HG03280 (cell line): ENCODE measurements at regions not wholly inside any gene's neighbourhood (a gene's known extent, or its start where the extent isn't known, plus 50 kb on each side); places are given as distances from the start of the nearest gene placed in this dataset.

Source experiments
- ATAC-seq: cut with Tn5 transposase; IDR thresholded peaks from one replicate; pipeline ENCODE4 v1.9.1; 2021; ENCODE audit warnings: mild to moderate bottlenecking, moderate library complexity; ENCODE audit not compliant: unreplicated experiment

- no peak for ATAC-seq
Measured at GRCh38 chr18:45518311-45519155, 96.7 kb upstream of the SLC14A2 start.

DNA sequence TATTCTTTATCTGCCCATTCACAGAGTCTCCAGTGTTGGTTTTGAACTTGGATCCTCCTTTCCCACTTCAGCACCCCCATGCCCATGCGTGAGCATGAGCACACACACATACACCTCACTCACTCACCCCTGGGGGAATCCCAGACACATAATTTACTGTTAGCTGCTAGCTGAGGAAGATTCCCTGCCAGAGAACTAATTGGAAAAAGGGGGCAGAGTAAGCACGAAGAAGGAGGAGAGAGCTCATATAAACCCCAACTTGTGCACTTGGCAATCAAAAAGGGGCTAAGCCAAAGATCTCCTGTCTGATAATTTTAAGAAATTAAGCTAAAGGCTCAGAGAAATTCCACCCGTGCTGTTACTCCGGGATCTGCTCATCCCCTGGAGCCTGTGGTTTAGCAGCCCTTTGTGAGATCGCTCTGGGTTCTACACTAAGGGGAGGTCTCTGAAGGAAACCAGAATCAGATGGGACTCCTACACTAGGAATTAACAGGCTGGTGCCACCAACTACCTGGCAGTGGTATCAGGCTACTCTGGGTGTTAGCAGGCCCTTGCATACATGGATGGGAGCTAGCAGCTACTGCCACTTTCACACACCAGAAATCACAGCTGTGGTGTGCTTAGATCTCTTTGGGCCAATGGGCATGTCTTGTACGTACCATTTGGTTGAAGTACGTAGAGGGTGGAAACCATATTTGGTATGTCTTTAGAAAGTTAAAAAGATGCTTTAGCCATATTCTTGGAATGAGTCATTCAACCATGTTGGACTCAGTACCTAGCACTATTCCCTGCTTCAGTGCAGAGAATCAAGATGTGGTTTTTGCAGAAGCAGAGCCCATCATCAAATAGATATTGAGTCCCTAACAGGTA lies 95.6 kb upstream of the SLC14A2 start:
- no peak for ATAC-seq

GRCh38 chr18:45521136-45521535 lies 94.1 kb upstream of the SLC14A2 start:
- ATAC-seq, result no peak

DNA sequence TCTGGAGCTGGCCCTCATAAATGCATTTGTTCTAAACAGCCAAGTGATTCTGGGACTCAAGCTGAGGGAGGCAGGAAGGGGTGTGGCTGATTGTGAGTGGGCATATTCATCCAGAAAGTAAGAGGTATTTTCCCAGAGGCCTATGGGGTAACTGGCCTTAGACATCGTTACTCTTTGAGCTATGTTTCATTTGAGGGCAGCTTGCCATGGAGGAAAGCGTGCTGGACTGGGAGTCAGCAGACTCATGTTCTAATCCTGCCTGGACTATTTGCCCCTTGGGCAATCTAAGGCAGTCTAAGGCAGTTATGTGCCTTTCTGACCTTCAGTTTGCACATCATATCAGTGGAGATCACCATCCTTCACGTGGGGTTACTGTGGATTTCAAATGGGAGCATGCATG lies 93.5 kb upstream of the SLC14A2 start:
- no peak for ATAC-seq

DNA sequence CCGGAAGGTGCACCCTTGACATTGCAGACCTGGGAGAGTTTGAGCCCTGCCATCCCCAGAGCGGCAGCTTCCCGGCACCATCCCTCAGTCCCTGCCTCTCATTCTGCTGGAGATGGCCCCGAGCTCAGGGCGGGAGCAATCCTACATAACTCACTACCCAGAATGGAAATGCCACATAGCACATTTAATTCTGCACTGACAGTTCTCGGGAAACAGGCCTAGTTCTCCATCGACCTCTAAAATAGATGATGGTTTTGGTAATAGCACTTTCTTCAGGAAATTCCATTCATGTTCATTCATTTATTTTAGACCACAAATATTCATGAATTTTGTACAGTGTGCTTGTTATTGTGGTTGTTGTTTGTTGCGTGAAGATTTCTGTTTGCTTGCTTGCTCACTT lies 92.9 kb upstream of the SLC14A2 start:
- ATAC-seq, result no peak

DNA sequence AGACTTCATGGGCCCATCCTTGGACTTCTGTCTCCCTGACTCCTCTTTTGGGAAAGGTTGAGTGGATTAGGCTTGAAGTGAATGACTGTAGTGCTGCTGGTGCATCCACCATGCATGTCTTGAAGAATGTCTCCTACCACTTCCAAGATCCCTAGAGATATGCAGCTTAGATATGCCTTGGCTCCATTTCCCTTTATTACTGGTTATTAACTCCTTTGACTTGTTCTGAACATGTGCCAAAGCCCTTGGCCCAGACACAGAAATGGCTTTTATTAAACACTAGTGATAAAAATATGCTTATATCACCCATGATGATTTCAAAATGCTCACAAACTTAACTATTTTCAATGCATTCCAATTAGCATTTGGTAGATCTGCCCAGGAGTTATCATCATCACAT lies 90.0 kb upstream of the SLC14A2 start:
- no peak for ATAC-seq

DNA sequence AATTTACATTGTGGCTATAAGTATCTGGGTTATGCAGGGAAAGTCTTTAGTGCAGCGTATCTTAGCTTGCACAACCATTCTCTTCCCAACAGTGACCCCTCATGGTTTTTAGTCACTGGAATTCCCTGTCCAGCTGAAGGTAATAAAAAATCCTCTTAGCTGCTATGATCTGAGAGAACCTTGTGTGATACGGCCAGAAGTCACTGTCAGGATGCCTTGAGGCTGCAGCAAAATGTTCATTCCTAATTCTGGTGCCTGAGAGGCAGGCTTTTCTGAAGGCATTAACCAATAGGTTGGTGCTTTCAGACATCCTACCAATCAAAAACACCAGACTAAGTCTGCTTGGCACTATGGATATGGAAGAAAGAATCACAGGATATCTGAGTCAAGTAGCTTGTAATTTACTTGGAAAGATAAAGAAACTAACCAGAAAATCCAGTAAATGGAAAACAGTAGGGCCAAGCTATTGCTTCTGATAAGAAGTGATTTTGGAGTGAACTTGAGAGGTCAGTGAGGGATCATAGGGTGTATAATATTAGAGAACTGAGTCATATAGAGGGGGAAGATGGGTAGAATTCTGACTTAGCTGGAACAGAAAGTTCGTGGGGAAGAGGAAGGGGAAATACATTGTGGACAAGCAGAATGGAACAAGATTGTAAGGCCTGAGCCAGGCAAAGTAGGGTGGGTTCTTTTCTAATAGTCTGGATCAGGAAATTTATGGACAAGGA lies 89.0 kb upstream of the SLC14A2 start:
- ATAC-seq, result no peak

- ATAC-seq, result no peak
Measured at GRCh38 chr18:45527891-45528290, 87.4 kb upstream of the SLC14A2 start.

GRCh38 chr18:45528712-45529336 lies 86.5 kb upstream of the SLC14A2 start:
- no peak for ATAC-seq

GRCh38 chr18:45538444-45538843 lies 76.8 kb upstream of the SLC14A2 start:
- ATAC-seq, result no peak

- no peak for ATAC-seq
Measured at GRCh38 chr18:45539491-45539891, 75.8 kb upstream of the SLC14A2 start.

GRCh38 chr18:45540125-45540524 lies 75.2 kb upstream of the SLC14A2 start:
- ATAC-seq, result no peak

DNA sequence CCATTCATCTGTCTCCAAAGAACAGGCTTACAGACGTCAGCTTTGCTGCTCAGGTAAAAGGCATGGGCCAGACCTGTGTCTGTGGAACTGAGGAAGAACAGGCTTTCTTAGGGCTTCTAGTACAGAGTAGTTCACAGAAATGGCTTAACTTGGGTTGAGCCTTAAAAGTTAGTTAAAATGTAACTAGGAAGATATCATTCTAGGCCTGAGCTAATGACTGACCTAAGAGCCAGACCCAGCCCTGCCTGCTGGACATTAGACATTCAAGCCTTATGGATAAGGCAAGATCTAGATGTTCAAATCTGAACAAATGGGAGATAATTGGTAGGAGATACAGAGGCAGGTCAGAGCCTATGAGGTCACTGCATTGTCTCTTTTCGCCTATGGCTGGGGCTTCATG lies 73.9 kb upstream of the SLC14A2 start:
- no peak for ATAC-seq

DNA sequence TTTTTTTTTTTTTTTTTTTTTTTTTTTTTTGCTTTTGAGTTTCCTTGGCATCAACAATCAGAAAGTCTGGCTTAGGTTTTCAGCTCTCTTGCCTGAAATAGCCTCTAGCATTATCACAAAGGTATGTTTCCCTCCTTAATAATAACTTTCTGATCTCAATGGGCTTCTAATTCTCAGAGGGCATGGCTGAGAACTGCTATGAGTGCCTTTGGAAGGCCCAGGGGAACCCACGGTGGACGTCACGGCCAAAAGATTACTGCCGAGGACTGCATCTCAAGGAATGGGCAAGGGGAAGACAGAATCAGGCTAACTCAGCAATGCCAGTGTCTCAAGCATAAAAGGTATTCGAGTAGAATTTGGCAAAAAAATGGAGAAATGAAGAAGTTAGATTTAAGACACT lies 73.2 kb upstream of the SLC14A2 start:
- ATAC-seq, result no peak

DNA sequence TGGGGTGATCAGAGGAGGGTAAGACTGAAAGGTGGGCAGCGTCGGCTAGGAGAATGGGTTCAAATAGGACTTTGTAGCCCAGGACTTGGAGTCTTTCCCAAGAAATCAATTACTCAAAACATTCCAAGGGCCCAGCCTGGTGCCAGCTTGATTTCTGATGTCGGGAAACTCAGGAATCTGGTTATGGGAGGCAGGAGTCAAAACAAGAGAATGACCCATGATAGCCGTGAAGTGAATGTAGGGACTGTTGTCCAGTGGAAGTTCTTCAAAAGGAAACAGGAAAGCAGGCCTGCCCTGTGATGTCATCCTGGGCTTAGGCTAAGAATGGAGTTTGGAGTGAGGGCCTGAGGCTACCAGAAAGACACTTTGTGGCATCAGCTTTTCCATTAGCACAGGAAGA lies 67.4 kb upstream of the SLC14A2 start:
- ATAC-seq, result no peak

DNA sequence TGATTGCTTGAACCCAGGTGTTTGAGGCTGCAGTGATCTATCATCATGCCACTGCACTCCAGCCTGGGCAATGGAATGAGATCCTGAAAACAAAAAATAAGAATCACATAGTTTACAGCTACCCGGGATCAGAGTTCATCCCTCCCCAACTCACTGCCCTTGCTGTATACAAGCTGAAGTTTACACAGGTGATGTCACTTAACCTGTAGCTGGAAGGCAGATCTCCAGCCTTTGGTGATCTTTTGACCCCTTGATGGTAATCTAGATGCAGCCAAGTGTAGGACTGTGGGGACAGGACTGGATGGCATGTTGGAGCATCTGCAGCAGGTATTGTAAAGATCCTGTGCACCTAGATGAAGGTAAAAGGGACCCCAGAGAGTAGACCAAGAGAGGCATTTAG lies 66.7 kb upstream of the SLC14A2 start:
- no peak for ATAC-seq

GRCh38 chr18:45549290-45549689 lies 66.0 kb upstream of the SLC14A2 start:
- ATAC-seq, result no peak

DNA sequence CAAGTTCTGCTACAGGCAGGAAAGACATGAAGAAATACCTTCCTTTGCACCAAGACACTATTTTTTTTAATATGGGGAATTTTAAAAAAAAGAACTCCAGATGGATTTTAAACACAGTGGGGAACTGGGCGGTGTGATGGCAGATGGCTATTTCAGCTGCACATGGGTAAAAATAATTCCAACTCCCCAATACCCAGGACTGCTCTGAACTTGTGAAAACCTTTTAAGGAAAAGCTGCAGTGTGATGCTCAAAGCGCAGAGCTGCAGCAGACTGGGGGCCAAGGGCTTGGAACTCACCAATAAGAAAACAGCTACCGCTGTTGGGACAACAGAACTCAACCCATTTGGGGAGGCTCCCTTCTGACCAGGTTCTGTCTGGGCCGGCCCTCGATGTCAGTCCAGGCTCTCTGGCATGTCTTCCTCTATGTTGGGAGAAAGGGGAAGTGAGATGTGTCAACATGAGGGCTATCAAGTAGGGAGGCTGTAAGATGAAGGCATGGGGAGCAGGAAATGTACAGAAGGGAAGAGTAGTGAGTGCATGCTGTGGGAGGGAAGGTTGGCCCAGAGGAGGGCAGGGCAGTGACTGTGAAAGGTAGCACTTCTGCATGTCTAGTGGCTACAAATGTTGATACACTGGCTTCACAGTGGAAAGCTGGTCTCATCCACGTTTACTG lies 64.0 kb upstream of the SLC14A2 start:
- no peak for ATAC-seq

DNA sequence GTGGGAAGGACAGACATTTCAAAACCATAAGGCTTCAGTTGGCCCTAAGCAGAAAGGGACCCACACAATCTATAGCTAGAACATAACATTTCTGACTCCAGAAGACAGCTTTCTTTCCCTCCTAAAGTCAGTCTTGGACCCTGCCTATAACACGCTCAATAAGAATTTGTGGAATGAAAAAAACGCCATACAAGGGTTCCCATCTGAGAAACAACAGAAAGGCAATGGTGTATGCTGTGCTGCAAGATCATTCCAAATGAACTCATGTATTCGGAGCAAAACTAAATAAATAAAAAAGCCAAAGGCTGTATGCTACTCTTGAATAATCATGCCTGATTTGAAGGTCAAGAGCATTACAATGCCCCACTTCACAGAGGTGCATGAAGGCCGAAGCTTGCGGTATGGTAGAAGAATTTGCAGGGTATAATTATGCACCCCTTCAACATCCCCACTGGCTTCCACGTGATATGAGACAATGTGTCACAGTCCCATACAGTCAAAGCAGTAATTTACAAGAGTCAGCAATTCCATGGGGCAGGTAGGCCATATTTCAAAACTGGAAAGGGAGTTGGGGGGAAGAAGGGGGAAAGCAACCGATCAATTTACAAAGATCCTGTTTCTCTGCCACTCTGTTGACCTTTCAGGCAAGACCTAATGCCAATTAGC lies 61.4 kb upstream of the SLC14A2 start:
- no peak for ATAC-seq

GRCh38 chr18:45554389-45554737 lies 60.9 kb upstream of the SLC14A2 start:
- no peak for ATAC-seq
